GM08714 (cell line): ENCODE measurements at regions not wholly inside any gene's neighbourhood (a gene's known extent, or its start where the extent isn't known, plus 50 kb on each side); places are given as distances from the start of the nearest gene placed in this dataset.

Experiments
- H3K4me3 ChIP-seq: fragments of 200-500 bp; sonication (Bioruptor generic); 2 replicates; pipeline ENCODE4 v1.5.1; 2014; ENCODE audit warnings: mild to moderate bottlenecking, low read length, inconsistent platforms
- ZNF274 ChIP-seq: IDR thresholded peaks from 2 replicates; pipeline ENCODE4 v1.6.1; 2012; ENCODE audit warnings: mild to moderate bottlenecking, low read depth, low read length

DNA sequence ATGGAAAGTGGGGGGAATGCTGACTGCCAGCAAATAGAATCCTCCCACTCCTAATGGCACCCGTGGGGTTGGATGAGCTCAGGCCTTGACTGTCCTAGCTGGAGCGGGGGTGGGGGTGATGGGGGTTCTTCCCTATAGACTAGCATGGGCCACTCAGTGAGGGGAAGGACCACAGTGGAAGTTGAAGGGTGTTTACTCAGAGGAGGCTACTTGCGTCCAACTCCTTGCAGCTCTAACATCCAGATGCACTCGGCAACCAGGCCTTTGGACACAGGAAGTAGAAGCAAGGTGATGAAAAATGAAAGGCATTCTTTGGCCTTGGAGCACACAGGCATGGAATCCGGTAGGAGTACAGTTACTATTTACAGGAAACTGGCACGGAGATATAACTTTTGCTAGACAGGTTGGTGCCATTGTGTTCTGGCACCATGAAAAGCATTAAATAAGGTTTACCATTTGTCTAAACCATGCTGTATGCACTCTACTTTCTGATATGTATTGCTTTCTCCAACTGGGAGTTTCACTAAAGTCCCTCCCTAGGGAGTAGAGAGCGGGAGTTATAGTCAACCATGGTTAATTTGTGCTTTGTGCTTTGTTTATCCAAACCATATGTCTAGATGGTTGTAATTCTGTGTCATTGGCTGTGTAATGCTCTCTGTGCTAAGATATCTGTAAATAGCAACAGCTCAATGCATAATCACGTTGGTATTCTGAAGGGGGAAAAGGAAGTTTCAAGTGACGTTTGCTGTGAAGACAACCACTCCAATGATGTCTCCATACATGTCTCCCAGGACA lies 125.3 kb downstream of the TSHZ3 start:
- H3K4me3 ChIP-seq, result no peak overlapping the region
- TF ChIP-seq ZNF274, result no peak

DNA sequence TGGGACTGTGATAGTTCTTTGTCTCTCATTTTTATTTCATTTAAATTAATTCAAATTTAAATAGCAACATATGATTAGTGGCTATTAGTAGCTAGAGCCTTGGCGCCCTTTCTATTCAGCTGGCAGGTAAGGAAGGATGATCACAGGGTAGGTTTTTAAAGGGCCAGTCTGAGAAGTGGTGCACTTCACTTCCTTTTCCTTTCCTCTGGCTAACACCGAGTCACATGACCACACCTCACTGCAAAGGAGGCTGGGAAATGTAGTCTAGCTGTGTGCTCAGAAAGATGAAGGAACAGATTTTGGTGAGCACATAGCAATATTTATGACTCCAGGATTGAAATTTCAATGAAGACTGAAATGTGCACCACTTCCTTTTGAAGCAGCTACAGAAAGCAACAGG lies 128.7 kb downstream of the TSHZ3 start:
- H3K4me3 ChIP-seq, result no peak overlapping the region
- no peak for TF ChIP-seq ZNF274

GRCh38 chr19:31214997-31215396 lies 134.2 kb downstream of the TSHZ3 start:
- TF ChIP-seq ZNF274, result no peak
- no peak overlapping the region for H3K4me3 ChIP-seq

- no peak overlapping the region for H3K4me3 ChIP-seq
- TF ChIP-seq ZNF274, result no peak
Measured at GRCh38 chr19:31214086-31214485, 135.2 kb downstream of the TSHZ3 start.

- H3K4me3 ChIP-seq, result no peak overlapping the region
- no peak for TF ChIP-seq ZNF274
Measured at GRCh38 chr19:31211088-31211487, 138.1 kb downstream of the TSHZ3 start.

DNA sequence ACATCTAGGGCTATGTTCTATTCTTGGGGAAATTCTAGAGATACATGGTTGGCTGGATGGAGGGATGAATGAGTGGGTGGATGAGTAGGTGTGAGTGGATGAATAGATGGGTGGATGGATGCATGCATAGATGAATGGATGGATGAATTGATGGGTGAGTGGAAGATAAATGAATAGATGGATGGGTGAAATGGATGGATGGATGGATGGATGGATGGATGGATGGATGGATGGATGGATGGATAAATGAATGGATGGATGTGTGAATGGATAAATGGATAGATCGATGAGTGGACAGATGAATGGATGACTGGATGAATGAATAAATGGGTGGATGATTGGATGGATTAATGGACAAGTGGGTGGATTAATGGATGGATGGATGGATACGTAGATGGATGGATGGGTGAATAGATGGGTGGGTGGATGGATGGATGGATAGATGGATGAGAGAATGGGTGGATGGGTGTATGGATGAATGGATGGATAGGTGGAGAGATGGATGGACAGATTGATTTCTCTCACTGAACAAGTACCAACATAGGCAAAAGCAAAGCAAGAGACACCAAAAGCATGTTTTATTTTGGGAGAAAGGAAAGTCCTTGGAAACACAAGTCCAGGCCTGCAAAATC lies 143.2 kb downstream of the TSHZ3 start:
- TF ChIP-seq ZNF274, result no peak

GRCh38 chr19:31204115-31204514 lies 145.1 kb downstream of the TSHZ3 start:
- no peak overlapping the region for H3K4me3 ChIP-seq
- TF ChIP-seq ZNF274, result no peak

More for the DNA sequence above, 143.2 kb downstream of the TSHZ3 start:
- H3K4me3 ChIP-seq, result no peak overlapping the region

GRCh38 chr19:31185261-31185660 lies 164.0 kb downstream of the TSHZ3 start:
- no peak for TF ChIP-seq ZNF274
- no peak overlapping the region for H3K4me3 ChIP-seq

DNA sequence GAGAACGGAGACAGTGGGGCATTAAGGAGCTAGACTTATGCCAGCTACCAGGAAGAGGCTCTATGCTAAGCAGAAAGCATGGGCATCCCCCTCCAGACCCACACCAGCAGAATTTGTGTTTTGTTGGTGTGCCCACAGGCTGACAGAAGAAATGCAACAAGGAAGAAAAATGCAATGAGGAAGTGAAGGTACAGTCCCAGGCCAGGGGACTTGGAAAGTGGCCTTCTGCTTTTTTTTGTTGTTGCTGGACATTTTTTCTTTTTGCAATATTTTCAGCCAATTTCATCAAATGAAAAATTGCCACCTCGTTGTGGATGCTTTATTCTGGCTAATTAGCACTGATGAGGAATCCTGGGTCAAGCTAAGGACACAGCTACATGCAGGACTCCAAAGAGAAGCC lies 167.7 kb downstream of the TSHZ3 start:
- TF ChIP-seq ZNF274, result no peak
- H3K4me3 ChIP-seq, result no peak overlapping the region

GRCh38 chr19:31180907-31181306 lies 168.3 kb downstream of the TSHZ3 start:
- no peak overlapping the region for H3K4me3 ChIP-seq
- TF ChIP-seq ZNF274, result no peak

DNA sequence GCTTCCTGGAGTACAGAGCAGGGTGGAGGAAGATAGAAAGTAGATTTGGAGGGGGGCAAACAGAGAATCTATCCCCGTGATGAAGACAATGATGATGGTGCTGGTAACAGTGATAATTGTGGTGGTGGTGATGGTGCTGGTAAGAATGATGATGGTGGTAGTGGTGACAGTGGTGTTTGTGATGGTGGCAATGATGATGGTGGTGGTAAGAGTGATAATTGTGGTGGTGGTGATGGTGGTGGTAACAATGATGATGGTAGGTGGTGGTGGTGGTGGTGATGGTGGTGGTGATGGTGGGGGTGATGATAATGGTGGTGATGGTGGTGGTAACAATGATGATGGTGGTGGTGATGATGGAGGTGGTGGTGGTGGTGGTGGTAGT lies 169.8 kb downstream of the TSHZ3 start:
- no peak for TF ChIP-seq ZNF274
- H3K4me3 ChIP-seq, result no peak overlapping the region

GRCh38 chr19:31178833-31179470 lies 170.3 kb downstream of the TSHZ3 start:
- TF ChIP-seq ZNF274, result no peak
- no peak overlapping the region for H3K4me3 ChIP-seq

DNA sequence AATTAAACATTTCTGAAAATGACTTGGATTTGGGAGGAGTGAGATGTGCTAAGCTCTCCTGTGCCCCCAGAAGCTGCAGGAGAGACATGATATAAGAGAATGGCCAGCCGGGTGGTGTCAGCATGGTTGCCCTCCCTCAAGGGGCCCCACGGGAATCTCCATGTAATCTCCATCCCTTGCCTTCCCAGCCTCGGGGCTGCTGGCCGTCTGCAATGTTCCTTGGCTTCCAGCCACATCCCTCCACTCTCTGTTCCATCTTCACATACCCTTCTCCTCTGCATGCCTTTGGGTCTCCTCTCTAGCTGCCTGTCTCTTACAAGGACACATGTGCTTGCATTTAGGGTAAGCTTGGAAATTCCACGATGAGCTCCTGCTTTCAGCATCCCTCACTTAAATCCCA lies 172.0 kb downstream of the TSHZ3 start:
- H3K4me3 ChIP-seq, result no peak overlapping the region
- no peak for TF ChIP-seq ZNF274

GRCh38 chr19:31175564-31176348 lies 173.5 kb downstream of the TSHZ3 start:
- no peak for TF ChIP-seq ZNF274
- no peak overlapping the region for H3K4me3 ChIP-seq
